ENCODE measurements at regions not wholly inside any gene's neighbourhood (a gene's known extent, or its start where the extent isn't known, plus 50 kb on each side); places are given as distances from the start of the nearest gene placed in this dataset.

- TF ChIP-seq CTCF (conservative IDR thresholded peaks at IDR 0.05), result no peak
- TF ChIP-seq ZFX (IDR thresholded peaks at IDR 0.05), result no peak
Observed at GRCh38 chr13:99800011-99800410, 171.6 kb downstream of the ZIC5 start.

All from C4-2B (cell line).